ENCODE measurements at regions not wholly inside any gene's neighbourhood (a gene's known extent, or its start where the extent isn't known, plus 50 kb on each side); places are given as distances from the start of the nearest gene placed in this dataset.

- TF ChIP-seq CTCF (optimal IDR thresholded peaks at IDR 0.05 in 1 of 3, IDR thresholded peaks at IDR 0.05 in 1 of 3, conservative IDR thresholded peaks at IDR 0.05 in 1 of 3; ENCODE audit: extremely low read depth in 1 of 3, insufficient read depth in 2 of 3, low read length in 3 of 3) (no peak), EZH2 (IDR thresholded peaks at IDR 0.05; ENCODE audit: low read length) (no peak)
Measured at GRCh38 chr16:55248494-55248893, 75.5 kb upstream of the IRX6 start.
